ENCODE measurements at regions not wholly inside any gene's neighbourhood (a gene's known extent, or its start where the extent isn't known, plus 50 kb on each side); places are given as distances from the start of the nearest gene placed in this dataset.

DNA sequence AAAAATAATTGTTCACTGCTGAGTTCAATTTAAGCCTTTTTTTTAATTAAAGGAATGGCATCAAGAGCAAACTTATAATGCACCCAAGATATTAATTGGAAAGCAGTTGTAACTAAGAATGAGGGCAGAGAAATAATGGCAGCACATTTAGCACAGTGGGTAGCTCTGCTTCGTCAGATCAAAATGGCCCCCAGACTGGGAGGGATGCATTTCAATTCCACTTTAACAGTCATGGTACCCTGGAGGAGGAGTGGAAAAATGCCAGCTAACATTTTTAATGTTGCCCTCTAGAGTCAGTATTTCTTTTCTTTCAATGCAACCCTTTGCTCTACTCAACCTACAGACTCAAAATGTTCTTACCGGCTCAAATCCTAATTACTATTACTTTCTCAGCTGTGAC, 504.8 kb upstream of the SETBP1 start:
- Histone ChIP-seq H3K4me3 (replicated peaks; ENCODE audit: insufficient read depth, low read length) (no peak overlapping the region), H3K27me3 (ENCODE audit: insufficient read depth, poor library complexity, severe bottlenecking) (no peaks in the 10 kb centered on the region), H3K27ac (replicated peaks) (no peak overlapping the region)
- no peak for TF ChIP-seq POLR2AphosphoS5 (IDR thresholded peaks at IDR 0.05; ENCODE audit: low read depth)
- no peak for TF ChIP-seq GABPA (IDR thresholded peaks at IDR 0.05; ENCODE audit: low read depth)
- TF ChIP-seq, protein P1, sequence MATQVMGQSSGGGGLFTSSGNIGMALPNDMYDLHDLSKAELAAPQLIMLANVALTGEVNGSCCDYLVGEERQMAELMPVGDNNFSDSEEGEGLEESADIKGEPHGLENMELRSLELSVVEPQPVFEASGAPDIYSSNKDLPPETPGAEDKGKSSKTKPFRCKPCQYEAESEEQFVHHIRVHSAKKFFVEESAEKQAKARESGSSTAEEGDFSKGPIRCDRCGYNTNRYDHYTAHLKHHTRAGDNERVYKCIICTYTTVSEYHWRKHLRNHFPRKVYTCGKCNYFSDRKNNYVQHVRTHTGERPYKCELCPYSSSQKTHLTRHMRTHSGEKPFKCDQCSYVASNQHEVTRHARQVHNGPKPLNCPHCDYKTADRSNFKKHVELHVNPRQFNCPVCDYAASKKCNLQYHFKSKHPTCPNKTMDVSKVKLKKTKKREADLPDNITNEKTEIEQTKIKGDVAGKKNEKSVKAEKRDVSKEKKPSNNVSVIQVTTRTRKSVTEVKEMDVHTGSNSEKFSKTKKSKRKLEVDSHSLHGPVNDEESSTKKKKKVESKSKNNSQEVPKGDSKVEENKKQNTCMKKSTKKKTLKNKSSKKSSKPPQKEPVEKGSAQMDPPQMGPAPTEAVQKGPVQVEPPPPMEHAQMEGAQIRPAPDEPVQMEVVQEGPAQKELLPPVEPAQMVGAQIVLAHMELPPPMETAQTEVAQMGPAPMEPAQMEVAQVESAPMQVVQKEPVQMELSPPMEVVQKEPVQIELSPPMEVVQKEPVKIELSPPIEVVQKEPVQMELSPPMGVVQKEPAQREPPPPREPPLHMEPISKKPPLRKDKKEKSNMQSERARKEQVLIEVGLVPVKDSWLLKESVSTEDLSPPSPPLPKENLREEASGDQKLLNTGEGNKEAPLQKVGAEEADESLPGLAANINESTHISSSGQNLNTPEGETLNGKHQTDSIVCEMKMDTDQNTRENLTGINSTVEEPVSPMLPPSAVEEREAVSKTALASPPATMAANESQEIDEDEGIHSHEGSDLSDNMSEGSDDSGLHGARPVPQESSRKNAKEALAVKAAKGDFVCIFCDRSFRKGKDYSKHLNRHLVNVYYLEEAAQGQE (IDR thresholded peaks at IDR 0.05; ENCODE audit: insufficient replicate concordance, low read depth) = no peak
- no peak for DNase-seq (ENCODE audit: low read depth in 1 of 2, low spot score in 1 of 2)

GRCh38 chr18:44178476-44178875, 502.2 kb upstream of the SETBP1 start:
- no peak for DNase-seq (ENCODE audit: low read depth in 1 of 2, low spot score in 1 of 2)
- TF ChIP-seq GABPA (IDR thresholded peaks at IDR 0.05; ENCODE audit: low read depth) (no peak), SPI1 (IDR thresholded peaks at IDR 0.05; ENCODE audit: borderline replicate concordance, low read depth) (no peak), POLR2AphosphoS5 (IDR thresholded peaks at IDR 0.05; ENCODE audit: low read depth) (no peak)
- TF ChIP-seq, protein P2, sequence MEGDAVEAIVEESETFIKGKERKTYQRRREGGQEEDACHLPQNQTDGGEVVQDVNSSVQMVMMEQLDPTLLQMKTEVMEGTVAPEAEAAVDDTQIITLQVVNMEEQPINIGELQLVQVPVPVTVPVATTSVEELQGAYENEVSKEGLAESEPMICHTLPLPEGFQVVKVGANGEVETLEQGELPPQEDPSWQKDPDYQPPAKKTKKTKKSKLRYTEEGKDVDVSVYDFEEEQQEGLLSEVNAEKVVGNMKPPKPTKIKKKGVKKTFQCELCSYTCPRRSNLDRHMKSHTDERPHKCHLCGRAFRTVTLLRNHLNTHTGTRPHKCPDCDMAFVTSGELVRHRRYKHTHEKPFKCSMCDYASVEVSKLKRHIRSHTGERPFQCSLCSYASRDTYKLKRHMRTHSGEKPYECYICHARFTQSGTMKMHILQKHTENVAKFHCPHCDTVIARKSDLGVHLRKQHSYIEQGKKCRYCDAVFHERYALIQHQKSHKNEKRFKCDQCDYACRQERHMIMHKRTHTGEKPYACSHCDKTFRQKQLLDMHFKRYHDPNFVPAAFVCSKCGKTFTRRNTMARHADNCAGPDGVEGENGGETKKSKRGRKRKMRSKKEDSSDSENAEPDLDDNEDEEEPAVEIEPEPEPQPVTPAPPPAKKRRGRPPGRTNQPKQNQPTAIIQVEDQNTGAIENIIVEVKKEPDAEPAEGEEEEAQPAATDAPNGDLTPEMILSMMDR (IDR thresholded peaks at IDR 0.05; ENCODE audit: insufficient read depth, low read length) = no peak
- TF ChIP-seq, protein P1 (IDR thresholded peaks at IDR 0.05; ENCODE audit: insufficient replicate concordance, low read depth) = no peak
- Histone ChIP-seq H3K4me3 (replicated peaks; ENCODE audit: insufficient read depth, low read length) (no peak overlapping the region), H3K27me3 (ENCODE audit: insufficient read depth, poor library complexity, severe bottlenecking) (no peaks in the 10 kb centered on the region), H3K27ac (replicated peaks) (no peak overlapping the region)

GRCh38 chr18:44179693-44180092, 501.0 kb upstream of the SETBP1 start:
- TF ChIP-seq GABPA (IDR thresholded peaks at IDR 0.05; ENCODE audit: low read depth) (no peak), SPI1 (IDR thresholded peaks at IDR 0.05; ENCODE audit: borderline replicate concordance, low read depth) (no peak), POLR2AphosphoS5 (IDR thresholded peaks at IDR 0.05; ENCODE audit: low read depth) (no peak)
- TF ChIP-seq, protein P1 (IDR thresholded peaks at IDR 0.05; ENCODE audit: insufficient replicate concordance, low read depth) = no peak
- TF ChIP-seq, protein P2 (IDR thresholded peaks at IDR 0.05; ENCODE audit: insufficient read depth, low read length) = no peak

More at GRCh38 chr18:44179693-44180092, 501.0 kb upstream of the SETBP1 start:
- no peak overlapping the region for H3K27ac ChIP-seq (replicated peaks)
- no peaks in the 10 kb centered on the region for H3K27me3 ChIP-seq (ENCODE audit: insufficient read depth, poor library complexity, severe bottlenecking)
- no peak for DNase-seq (ENCODE audit: low read depth in 1 of 2, low spot score in 1 of 2)
- no peak overlapping the region for H3K4me3 ChIP-seq (replicated peaks; ENCODE audit: insufficient read depth, low read length)

Measured in HL-60 (cell line).